Kidney (tissue), 13 donors: ENCODE measurements at regions not wholly inside any gene's neighbourhood (a gene's known extent, or its start where the extent isn't known, plus 50 kb on each side); places are given as distances from the start of the nearest gene placed in this dataset.
"Not testable (repeated sequence)": the region's sequence is repeated elsewhere in the genome, so short reads cannot be mapped to it uniquely, and the experiment has no call there.

Experiments used
- DNase-seq, 5 donors: peaks; one replicate each; pipeline ENCODE4 v3.0.0-alpha.2; 2013 to 2020
- FAIRE-seq: peaks from 2 replicates; lab custom pipeline; 2012; peaks lifted over from hg19 to GRCh38; lab: Jason Lieb, UNC
- H3K27ac ChIP-seq, 2 donors: one replicate each; pipeline ENCODE4 v1.7.0; 2013; ENCODE audit warnings: low read depth in 2 of 2, low read length in 2 of 2, inconsistent platforms in 1 of 2
- H3K27me3 ChIP-seq: one replicate; pipeline ENCODE4 v1.7.1; 2013; ENCODE audit warnings: low read length, inconsistent platforms; ENCODE audit not compliant: control insufficient read depth, insufficient read depth
- H3K36me3 ChIP-seq, 3 donors: one replicate each; pipeline versions ENCODE4 v1.7.0 to v1.7.1; 2013; ENCODE audit warnings: low read length in 3 of 3, control low read depth in 1 of 3, inconsistent platforms in 1 of 3; ENCODE audit not compliant: insufficient read depth in 3 of 3, control insufficient read depth in 2 of 3
- H3K4me1 ChIP-seq, 3 donors: one replicate each; pipeline versions ENCODE4 v1.7.0 to v1.7.1; 2013; ENCODE audit warnings: low read length in 3 of 3, inconsistent platforms in 1 of 3, low read depth in 1 of 3; ENCODE audit not compliant: control insufficient read depth in 2 of 3, insufficient read depth in 2 of 3
- H3K4me3 ChIP-seq, 3 donors: one replicate each; pipeline versions ENCODE4 v1.7.0 to v1.8.1; 2013; ENCODE audit warnings: low read length in 3 of 3, control low read depth in 1 of 3, inconsistent platforms in 1 of 3
- H3K9ac ChIP-seq, 3 donors: one replicate each; pipeline versions ENCODE4 v1.7.0 to v1.7.1; 2013; ENCODE audit warnings: low read length in 3 of 3, control low read depth in 1 of 3, inconsistent platforms in 1 of 3
- H3K9me3 ChIP-seq, 3 donors: one replicate each; pipeline versions ENCODE4 v1.7.0 to v1.7.1; 2013; ENCODE audit warnings: low read length in 3 of 3, control low read depth in 1 of 3, inconsistent platforms in 1 of 3; ENCODE audit not compliant: control insufficient read depth in 2 of 3, insufficient read depth in 1 of 3
- intact Hi-C: fragments of 100-400 bp; cut with DNase I; formaldehyde crosslinking; loops from one replicate; pipeline ENCODE4 v1.11.1; 2022
- TF ChIP-seq, protein P1 (sequence below): IDR thresholded peaks from 3 replicates; pipeline ENCODE4 v1.5.1; 2012; ENCODE audit warnings: mild to moderate bottlenecking, moderate library complexity, borderline replicate concordance; ENCODE audit not compliant: insufficient read depth; ENCODE audit errors: extremely low read depth
- donor health status: control.
- donor health status: control.
- donor health status: control.
- donor health status: control.
- donor health status: control.
- donor health status: DM: yes; HTN: yes; CAD: no.
- donor health status: Normal renal cell carcinoma (clear cell type).

DNA sequence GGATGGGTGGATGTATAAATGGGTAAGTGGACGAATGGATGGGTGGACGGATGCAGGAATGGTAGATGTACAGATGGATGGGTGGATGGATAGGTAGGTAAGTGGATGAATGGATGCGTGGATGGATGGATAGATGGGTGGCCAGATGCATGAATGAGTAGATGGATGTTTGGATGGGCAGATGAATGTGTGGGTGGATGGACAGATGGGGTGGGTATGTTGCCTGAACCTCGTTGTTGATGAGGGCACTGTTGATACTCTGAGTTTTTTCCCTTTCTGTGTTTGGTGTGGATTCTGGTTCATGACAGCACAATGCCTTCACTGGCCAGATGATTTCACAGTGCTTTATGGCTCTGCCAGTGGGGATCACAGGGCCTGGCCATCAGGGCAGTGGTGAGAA, 208.3 kb downstream of the NPIPB11 start:
- no peak for FAIRE-seq
- intact Hi-C loops: no loop called here

DNA sequence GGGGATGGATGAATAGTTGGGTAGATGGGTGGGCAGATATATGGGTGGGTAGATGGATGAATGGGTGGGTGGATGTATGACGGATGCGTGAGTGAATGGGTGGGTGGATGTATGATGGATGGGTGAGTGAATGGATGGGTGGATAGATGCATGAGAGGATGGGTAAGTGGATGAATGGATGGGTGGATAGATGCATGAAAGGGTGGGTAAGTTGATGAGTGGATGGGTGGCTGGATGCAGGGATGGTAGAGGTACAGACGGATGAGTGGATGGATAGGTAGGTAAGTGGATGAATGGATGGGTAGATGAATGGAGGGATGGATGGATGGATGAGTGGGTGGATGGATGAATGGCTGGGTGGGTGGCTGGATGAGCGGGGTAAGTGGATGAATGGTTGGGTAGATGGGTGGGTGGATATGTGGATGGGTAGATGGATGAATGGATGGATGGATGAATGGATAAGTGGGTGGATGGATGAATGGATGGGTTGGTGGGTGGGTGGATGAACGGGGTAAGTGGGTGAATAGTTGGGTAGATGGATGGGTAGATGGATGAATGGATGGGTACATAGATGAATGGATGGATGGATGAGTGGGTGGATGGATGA, 208.9 kb downstream of the NPIPB11 start:
- intact Hi-C loops, H3K27ac ChIP-seq, H3K27me3 ChIP-seq, FAIRE-seq, H3K9me3 ChIP-seq, H3K4me1 ChIP-seq, H3K36me3 ChIP-seq, H3K9ac ChIP-seq, H3K4me3 ChIP-seq: not testable (repeated sequence)
- DNase-seq: peak in 2 of 5 donors; percentile 0 to 13

More for the DNA sequence above, 208.3 kb downstream of the NPIPB11 start:
- no peak overlapping the region for H3K4me3 ChIP-seq
- H3K9me3 ChIP-seq: no peaks in the 10 kb centered on the region
- TF ChIP-seq, protein P1, sequence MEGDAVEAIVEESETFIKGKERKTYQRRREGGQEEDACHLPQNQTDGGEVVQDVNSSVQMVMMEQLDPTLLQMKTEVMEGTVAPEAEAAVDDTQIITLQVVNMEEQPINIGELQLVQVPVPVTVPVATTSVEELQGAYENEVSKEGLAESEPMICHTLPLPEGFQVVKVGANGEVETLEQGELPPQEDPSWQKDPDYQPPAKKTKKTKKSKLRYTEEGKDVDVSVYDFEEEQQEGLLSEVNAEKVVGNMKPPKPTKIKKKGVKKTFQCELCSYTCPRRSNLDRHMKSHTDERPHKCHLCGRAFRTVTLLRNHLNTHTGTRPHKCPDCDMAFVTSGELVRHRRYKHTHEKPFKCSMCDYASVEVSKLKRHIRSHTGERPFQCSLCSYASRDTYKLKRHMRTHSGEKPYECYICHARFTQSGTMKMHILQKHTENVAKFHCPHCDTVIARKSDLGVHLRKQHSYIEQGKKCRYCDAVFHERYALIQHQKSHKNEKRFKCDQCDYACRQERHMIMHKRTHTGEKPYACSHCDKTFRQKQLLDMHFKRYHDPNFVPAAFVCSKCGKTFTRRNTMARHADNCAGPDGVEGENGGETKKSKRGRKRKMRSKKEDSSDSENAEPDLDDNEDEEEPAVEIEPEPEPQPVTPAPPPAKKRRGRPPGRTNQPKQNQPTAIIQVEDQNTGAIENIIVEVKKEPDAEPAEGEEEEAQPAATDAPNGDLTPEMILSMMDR: no peak
- DNase-seq: peak in 1 of 5 donors; percentile 8
- H3K4me1 ChIP-seq: no peaks in the 10 kb centered on the region
- H3K27me3 ChIP-seq: no peaks in the 10 kb centered on the region
- no peaks in the 10 kb centered on the region for H3K36me3 ChIP-seq
- no peak overlapping the region for H3K9ac ChIP-seq
- no peak overlapping the region for H3K27ac ChIP-seq

DNA sequence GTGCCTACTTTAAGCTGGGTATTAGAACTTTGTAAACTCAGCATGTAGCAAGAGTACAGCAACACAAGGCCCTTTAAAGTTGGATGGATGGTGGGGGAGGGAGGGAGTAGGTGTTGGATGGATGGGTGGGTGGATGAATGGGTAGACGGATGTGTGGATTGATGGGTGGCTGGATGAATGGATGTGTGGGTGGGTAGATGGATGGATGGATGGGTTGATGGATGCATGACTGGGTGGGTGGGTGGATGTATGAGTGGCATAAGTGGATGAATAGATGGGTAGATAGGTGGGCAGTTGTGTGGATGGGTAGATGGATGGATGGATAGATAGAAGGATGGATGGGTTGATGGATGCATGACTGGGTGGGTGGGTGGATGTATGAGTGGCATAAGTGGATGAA, 209.8 kb downstream of the NPIPB11 start:
- DNase-seq: peak in 1 of 5 donors; percentile 12
- H3K27ac ChIP-seq, H3K9ac ChIP-seq, H3K9me3 ChIP-seq, H3K4me3 ChIP-seq, H3K36me3 ChIP-seq, intact Hi-C loops, FAIRE-seq, H3K27me3 ChIP-seq, H3K4me1 ChIP-seq: not testable (repeated sequence)

DNA sequence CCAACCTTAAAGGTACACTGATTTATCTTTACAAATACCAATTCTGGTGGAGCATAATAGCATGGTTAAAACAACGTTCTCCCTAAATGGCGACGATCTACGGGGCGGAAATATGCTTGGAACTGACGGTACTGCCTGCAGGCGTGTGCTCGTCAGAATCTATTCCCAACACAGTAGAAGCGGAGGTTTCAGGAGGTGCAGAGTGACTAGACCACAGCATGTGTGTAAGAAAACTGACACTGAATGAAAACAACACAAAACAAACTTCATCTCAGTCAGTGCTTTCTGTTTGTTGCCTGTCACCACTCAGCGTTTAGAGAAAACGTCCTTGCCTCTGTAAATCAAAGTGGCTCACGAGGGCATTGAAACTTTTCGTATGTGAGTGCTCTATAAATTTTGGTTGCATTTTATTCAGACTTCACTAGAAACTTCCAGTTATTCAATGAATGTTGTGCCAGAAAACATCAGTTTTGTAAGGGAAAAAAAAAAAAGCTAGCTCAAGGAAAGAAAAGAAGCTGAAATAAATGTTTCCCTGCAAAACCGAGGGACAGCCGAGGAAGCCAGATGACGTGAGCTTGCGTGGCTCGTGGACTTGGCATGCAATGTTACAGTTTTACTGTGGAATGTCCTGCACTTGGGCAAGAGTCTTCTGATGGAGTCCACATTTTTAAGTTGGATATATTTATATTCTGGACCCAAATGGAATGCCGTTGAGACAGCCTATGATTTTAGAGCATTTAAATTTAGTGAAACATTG, 210.4 kb downstream of the LAT start:
- H3K4me3 ChIP-seq, H3K4me1 ChIP-seq, H3K9me3 ChIP-seq, H3K27me3 ChIP-seq, intact Hi-C loops, H3K36me3 ChIP-seq, H3K9ac ChIP-seq, FAIRE-seq: not testable (repeated sequence)
- H3K27ac ChIP-seq: peak overlapping the region in 1 of 2 donors; percentile 2
- peak in 2 of 5 donors; percentile 43 to 73 for DNase-seq

DNA sequence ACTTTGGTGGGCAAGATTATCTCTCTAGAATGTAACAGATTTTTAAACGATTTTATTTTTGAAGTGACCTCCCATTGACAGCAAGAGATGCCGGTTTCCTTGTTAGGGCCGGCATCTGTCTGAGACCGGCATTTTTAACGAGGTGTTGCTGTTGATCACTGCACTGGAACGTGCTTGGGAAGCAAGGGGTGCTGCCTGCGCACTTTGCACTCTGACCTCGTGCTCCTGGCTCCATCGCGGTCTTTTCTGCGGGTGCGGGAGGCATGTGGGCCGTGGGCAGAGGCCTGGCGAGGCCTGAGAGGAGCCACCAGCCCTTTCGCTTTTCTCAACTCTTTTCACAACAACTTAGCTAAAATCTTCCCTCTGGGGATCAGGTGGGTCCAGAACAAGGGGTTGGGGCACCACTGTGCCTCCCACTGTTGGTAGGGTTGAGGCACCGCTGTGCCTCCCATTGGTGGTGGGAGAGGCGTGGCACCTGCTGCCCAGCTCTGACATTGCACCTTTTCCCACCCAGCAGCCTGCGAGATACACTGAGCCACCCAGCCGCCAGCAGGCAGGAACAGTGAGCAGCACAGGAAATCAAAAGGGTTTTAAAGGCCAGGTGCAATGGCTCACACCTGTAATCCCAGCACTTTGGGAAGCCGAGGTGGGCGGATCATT, 209.5 kb downstream of the LAT start:
- H3K27ac ChIP-seq: not testable (repeated sequence)

DNA sequence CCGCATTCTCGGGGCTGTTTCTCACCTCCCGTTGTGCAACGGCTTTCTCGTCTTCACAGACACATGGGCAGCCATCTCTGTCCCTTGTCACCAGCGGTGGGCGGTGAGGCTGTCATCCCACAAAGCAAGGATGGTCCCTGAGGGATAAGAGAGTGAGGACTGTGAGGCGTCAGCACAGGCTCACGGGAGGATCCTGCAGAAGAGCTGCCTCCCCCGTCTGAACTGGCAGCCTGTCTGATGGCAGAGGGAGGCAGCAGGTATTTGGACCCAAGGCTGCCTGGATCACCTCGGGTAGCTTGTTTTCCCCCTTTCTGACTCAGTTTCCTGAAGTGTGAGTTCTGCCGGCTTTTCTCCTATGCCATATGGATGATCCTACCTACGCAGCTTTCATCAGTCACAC, 208.8 kb downstream of the LAT start:
- H3K27me3 ChIP-seq, H3K4me1 ChIP-seq, H3K9me3 ChIP-seq, H3K36me3 ChIP-seq, FAIRE-seq, intact Hi-C loops, H3K27ac ChIP-seq, H3K4me3 ChIP-seq, H3K9ac ChIP-seq: not testable (repeated sequence)
- DNase-seq: peak in 2 of 5 donors; percentile 17 to 58

More for the DNA sequence above, 209.5 kb downstream of the LAT start:
- H3K4me3 ChIP-seq, H3K9me3 ChIP-seq, H3K4me1 ChIP-seq, H3K27me3 ChIP-seq, intact Hi-C loops, H3K9ac ChIP-seq, FAIRE-seq, H3K36me3 ChIP-seq: not testable (repeated sequence)
- peak in 2 of 5 donors; percentile 20 to 29 for DNase-seq

DNA sequence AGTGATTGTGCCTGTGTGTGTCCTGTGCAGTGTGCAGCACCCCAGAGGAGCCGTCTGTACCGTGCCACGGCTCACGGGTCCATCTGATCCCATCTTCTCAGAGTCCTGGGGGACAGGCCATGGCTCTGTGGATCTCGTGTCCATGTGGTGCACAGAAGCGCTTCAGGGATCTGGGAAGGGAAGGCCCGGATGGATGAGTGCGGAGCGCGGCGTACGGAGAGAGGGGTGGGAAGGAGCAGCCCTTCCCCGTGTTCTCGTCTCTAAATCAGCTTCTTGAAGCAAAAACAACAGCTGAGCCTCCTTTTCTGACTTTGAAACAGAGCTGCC, 208.4 kb downstream of the LAT start:
- intact Hi-C loops, H3K27me3 ChIP-seq, H3K4me1 ChIP-seq, H3K4me3 ChIP-seq, H3K9ac ChIP-seq, H3K9me3 ChIP-seq, FAIRE-seq, H3K36me3 ChIP-seq, H3K27ac ChIP-seq: not testable (repeated sequence)
- peak in 2 of 5 donors; percentile 24 to 34 for DNase-seq
